GM21526 (cell line): ENCODE measurements at regions not wholly inside any gene's neighbourhood (a gene's known extent, or its start where the extent isn't known, plus 50 kb on each side); places are given as distances from the start of the nearest gene placed in this dataset.

Source experiments
- ATAC-seq: cut with Tn5 transposase; IDR thresholded peaks from one replicate; pipeline ENCODE4 v1.9.1; 2021; ENCODE audit warnings: moderate library complexity; ENCODE audit not compliant: unreplicated experiment, low FRiP score

DNA sequence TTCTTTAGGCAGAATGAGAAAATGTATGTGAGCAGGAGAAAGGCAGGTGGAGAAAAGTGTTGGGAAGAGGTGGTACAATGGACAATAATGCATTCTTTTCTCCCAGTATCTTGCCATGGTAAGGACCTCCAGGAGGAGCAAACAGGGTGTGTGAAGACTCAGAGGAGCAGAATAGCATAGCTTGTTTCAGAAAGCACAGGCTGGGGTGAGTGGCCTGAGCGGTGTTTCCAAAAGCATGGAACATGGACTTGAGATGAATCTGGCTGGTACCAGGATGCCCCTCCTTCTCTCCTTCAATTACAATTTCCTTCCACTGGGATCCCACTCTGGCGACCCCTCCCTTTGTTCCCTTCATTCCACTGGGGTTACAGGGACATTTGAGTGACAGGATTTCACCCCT lies 123.4 kb upstream of the TNR start:
- ATAC-seq, result no peak

DNA sequence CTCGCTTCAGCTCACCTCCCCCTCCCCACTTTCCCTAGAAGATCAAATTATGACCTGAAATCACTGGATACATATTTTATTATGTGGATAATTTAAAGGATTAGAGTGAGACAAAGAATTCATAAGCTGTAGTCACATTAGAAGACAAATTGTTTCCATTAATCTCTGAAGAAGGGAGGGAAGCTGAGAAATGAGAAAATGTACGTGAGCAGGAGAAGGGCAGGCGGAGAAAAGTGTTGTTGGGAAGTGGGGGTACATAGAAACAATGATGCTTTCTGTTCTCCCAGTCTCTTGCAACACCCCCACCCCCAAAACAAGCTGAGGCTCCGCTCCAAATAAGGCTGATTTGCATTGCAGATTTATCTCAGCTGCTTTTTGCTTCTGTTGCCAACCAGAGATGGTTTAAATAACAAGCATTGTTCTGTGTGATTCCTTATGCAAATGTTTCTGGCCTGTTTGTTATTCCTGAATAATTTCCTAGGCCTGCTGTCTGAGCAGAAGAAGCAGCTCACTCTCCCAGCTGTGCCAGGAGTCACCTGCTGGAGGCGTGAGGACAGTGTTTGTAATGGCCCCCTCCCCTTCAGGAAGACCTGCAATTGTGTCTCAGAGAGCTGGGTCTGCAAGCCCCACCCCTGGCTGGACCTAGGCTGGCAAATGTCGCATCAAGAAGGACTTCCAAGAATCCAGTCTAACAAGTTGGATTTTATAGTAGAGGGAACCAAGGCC lies 121.8 kb upstream of the TNR start:
- no peak for ATAC-seq

DNA sequence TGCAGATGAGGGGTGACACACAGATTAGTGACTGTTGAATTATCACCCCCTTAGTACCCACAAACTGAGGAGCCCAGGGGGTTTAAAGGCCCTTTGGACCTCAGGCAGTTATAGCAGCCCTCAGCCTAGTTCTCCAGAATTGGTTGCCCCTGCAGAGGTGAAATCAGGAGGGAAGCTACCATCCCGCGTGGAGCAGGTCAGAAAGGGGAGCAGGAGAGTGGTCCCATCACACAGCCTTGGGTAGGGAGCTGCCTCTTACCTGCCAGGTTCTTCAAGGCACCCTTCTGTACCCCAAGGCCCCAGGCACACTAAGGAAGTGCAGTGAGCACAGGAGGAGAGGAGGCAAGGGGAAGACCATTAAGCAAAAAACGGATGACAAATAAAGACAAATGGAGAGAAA lies 121.2 kb upstream of the TNR start:
- no peak for ATAC-seq

DNA sequence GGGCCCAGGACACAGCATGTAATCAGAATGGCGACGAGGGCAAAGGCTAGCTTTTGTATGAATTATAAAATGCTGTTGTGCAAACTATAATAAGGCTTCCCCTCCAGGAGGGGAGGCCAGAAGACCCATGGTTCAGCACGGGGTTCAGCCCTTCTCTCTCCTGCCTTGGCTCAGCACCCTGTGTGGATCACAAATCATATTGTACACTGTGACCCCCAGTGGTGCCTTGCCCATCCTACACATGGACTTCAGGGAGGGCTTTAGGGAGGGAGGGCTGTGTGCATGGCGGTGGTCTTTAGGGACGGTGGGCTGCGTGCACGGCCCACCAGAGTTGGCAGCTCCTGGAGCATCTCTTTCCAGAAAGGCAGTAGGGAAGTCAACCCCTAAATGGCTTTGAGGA lies 120.8 kb upstream of the TNR start:
- ATAC-seq, result no peak

DNA sequence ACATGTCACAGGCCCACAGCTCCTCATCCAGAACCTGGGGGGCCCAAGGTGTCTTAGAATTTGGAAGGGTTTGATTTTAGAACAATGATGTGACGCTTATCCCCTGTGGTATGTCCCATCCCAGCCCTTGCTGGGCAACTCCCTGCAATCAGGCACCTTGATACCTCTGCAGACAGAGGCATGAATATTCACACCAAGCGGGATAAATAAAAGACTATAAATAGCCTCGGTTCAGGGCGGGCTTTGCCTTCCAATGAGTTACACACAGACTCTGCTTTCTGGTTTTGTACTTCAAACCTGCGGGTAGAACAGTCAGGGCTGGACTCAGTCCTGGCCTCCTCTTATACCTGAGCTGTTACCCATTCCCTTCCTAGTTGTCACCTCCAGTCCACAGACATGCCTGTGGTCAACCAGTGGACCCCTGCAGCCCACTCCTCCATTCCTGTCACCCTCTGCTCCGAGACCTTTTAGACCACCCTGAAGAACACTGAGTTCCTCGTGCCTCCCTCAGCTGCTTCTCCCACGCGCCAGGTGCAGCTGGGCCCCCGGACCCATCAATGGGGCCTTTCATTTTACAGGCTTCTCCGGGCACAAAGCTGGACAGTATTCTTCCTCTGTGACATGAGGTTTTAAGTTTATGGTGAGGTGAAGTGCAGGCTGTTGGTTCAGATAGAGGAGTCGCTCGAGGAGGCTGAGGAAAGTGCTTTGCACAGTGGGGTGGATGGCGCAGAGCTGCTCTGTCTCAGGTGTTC lies 120.1 kb upstream of the TNR start:
- ATAC-seq, result no peak

DNA sequence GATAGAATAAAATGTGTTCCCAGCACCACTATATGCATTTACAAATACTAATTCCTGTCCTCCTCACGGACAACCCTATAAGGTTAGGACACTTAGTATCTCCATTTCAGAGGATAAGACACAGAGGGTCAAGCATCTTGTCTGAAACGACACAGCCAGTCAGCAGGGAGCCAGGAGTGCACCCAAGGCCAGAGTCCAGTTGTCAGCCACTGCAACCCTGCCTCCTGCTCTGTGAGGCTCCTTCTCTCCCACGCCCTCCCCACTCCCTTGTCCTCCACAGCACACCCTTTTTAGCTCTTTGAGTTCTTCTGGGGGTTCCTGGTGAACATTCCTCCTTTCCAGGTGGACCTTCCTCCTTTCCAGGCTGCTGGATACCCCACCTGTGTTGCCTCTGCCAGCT lies 119.0 kb upstream of the TNR start:
- ATAC-seq, result no peak

DNA sequence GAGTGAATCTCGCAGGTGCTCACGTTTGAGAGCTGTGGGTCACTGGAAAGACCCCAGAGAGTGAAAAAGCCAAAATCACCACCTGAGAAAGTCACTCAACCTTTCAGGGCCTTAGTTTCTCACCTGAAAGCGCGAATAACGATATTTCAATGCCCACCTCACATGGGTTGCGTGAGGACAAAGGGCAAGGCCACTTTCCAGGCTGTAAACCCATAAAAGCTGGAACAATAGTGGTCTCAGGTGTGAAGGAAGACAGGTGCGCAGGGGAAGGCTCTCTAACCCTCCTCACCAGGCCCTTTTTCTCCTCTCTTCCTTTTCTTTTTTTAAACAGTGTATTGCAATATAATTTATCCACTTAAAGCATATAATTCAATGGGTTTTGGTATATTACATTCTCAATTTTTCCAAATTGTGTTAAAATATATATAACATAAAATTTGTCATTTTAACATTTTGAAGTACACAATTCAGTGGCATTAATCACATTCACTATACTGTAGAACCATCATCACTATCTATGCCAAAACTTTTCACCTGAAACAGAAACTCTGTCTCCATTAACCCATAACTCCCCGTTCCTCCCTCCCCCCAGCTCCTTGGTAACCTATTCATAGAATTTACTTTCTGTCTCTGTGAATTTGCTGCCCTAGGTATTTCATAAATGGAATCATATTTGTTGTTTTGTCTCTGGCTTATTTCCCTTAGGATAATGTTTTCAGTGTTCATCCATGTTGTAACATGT lies 118.4 kb upstream of the TNR start:
- ATAC-seq, result no peak

DNA sequence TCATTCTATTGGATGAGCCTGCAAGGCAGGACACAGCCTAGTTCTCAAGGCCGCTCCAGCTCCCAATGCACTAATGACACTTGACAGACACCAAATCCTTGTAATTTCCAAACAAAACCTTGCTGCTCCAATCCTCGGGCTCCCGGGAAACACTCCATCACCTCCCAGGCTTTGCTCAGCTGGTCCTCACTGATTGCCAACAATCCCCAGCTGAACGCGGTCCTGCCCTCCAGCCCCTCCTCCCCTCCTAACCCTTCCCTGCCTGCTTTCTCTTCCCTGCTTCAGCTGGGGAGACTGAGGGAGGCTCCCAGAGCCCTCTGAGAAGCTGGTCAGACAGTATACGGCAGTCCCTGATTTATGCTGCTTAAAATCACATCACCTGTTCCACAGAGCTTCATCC lies 114.4 kb upstream of the TNR start:
- ATAC-seq, result no peak

DNA sequence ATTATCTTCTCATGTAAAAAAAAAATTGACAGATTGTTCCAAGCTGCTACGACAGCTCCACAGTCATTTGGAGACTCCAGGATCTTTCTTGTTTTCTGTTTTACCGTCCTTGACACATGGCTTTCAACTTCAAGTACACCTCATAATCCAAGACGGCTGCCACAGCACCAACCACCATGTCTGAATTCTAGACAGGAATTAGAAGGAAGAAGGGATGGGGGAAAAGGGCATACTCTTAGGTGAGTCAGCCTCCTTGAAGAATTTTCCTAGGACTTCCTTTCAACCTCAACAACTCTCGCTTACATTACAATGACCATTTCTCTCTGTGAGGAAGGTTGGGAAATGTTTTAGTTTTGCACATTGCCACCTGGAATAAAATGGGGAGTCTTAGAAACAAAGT lies 110.3 kb upstream of the TNR start:
- ATAC-seq, result no peak

DNA sequence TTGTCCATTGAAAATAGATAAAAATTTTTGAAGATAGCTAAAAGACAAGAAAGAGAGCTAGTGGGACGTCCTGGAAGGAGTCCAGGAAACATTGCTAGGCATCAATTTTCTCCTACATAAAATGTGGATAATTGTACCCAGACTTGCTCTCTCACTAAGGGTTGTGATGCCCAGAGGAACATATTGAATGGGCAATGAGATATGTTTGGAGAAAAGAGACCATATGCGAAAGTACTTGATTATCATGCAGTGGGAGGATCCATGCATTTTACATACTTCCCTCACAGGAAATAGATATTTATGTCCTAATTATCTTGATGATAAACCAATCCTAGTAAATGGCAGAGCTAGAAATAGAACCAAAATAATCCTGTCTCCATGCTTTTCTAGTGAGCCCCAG lies 108.4 kb upstream of the TNR start:
- ATAC-seq, result no peak

DNA sequence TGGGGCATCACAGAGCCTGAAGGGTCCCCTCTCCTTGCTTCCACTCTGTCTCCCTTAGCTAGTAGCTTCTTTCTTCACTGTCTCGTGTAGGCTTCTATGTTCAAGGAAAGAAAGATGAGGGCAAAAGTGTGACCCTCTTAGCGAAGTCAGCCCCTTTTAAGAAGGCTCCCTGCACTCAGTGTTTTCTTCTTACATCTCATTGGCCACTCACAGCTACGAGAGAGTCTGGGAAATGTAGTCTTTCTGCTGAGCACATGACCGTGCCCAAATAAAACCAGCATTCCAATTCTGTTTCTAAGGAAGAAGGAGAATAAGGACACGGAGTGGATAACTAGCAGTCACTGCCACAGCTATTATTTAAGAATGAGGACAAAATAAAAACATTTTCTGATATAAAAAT lies 104.9 kb upstream of the TNR start:
- ATAC-seq, result no peak

DNA sequence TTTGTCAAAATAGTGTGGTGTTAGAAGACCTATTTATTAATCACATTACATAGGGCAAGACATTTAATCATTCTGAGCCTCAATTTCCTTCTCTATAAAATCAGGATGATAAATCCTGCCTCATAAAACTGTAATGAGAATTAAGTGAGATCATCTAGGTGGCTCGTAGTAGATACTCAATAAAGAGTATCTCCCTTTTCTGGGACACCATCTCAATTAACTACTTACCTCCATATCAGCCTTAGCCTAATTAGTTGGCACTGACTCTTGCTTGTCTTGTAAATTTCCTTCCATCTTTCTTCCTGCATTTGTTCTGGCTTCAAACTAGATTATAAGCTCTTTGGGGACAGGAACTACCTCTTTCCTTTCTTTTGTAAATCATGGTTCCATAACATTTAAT lies 102.6 kb upstream of the TNR start:
- ATAC-seq, result no peak

DNA sequence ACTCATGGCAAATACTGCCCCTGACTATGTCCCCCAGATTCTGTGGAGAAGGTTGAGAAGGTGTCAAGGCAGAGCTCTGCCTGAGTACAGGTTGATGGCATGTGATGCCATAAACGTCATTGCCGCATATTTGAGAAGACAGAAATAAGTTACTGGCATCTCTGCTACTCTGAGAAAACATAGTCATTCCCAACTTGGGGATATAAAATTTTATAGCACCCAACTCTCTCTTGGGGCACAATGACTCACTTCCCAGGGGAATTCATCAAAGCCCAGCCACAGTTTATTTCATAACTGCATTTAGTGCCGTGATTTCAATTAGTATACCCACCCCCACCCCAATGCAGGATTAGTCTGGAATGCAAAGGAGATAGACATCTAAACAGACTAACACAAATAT lies 101.9 kb upstream of the TNR start:
- ATAC-seq, result no peak

DNA sequence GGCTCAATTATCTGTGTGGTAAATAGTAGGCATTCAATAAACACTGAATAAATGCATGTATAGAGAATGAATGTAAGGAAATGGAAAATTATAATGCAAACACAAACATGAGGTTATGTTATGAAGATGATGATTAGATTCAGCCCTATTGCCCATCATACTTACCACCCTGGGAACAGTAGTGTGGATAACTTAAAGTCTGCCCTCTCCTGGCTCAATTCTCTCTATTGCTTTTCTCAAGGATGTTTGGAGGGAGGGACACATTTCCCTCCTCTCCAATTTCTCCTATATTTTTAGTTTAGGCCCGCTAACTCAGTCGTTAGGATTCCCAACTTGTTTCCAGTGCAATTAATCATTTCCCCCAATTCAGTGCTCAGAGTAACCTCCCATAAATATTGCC lies 101.5 kb upstream of the TNR start:
- ATAC-seq, result no peak

DNA sequence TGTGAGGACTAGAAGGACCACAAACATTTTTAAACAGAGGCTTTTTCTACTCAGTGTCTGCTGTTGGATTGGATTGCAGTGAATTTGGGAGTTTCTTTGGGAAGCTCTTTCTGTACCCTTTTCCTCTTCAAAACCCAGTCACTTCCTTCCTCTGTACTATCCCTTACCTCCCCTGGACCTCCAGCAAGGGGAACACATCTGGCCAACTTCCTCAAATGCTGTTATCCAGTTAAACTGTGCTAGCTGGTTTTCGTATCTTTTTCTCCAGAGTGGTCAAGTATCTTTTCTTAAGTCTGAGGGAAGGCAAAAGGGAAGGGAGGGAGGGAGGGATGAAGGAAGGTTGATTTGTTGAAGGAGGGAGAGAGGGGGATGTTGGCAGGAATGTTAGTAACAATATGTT lies 99.2 kb upstream of the TNR start:
- ATAC-seq, result no peak

DNA sequence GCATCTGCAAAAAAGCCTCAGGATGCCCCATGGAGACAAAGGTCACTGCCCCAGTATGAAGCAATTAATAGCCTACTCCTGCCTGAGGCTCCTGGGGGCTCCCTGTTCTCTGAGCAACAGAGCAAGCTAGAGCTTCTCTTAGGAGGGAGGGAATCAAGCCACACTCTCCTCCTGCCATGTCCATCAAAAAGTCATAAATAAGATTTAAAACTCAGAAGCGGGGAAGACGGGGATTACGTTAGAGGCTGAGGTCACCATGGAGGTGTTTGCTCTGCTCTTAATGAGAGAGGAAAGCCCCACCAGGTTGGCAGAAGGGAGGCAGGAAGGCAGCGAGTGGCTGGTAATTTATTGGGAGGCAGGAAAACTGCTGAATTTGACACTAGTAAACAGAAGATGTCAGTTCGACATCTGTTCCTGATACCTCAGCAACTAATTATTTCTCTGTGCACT lies 98.4 kb upstream of the TNR start:
- no peak for ATAC-seq

DNA sequence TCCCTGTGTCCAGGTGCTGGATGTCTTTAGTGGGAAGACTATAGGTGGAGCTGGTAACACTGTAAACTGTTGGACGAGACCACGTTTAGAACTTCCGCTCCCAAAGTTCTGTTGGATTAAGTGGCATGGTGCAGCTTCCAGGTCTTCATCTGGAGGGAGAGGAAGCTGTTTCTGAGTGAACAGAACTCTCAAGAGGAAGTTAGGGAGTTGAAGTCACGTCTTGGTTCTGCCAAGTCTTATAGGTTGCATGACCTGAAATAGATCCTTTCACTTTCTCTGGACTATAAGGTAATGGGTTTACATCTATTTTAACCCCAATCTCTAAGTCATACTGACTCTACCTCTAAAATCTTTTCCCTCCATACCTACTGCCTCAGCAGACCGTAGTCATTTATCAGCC lies 97.4 kb upstream of the TNR start:
- ATAC-seq, result no peak

DNA sequence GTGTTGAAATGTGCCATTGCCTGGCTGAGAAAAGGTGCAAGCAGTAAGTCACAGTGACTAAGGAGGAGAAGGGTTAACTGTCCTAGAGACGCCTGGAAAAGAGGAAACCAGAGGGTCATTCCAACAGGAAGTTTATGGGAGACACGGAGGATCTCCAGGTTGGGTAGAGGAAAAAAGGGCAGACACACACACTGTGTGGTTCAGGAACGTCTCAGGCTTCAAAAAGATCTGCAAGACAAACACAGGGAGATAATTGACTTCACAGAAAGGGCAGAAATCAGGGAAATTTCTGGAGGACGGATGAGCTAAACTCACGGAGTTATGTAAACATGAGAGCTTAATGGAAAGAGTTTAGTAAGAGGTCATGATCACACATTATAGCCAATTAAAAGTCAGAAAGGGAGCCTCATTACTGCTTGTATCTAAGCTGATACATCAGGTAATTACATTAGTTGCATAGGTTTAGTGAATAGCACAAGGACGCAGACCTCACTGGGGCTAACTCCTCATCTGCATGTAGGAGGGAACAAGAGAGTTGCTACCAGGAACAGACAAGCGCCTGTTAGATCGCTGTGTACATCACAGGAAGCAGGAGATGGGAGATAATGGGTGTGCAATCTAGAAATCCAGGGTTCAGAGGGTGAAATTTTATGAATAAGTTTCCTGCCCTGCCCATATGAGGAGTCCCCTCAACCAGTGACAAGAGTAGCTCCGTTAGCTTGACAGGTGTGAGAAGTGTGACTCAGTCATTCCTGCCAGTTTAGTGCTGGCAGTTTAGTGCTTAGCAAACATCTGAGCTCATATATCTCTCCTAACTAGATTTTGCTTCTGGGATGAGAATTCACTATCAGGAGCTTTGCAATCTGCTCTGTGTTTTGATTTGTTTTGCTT lies 96.6 kb upstream of the TNR start:
- no peak for ATAC-seq

DNA sequence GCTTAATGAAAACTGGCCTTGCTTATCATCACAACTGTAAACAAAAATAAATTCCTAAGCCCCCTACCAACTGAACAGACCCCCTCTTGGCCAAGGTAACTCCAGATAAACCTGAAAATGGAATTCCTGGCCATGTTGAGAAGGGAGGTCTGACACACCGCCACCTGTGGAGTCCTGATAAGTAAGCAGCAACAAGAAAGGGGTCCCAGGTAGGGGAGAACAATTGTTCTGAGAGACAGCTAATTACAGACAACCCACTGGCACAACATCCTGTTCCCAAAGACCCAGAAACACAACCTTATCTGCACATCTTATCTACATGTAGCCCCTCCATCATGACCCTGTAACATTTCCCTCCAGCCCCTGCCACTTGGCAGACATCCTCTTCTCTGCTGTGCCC lies 91.2 kb upstream of the TNR start:
- ATAC-seq, result no peak

DNA sequence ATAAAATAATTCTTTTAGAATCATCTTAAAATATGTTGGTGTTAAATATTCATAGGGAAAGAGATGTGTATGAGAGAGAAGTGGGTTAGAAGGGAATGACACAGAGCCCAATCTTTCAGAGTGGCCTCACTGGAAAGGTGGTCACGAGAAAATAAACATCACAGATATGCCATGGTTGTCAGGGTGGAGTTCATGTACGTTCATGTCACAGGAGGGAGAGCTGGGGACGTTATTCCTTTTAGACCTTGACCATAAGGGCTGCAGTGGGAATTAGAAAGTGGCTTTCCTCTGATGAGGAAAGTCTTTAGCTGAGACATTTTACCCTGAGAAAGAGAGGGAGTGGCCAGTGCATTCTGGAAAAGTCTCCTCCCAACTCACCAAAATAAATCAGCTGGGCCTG lies 90.6 kb upstream of the TNR start:
- ATAC-seq, result no peak

DNA sequence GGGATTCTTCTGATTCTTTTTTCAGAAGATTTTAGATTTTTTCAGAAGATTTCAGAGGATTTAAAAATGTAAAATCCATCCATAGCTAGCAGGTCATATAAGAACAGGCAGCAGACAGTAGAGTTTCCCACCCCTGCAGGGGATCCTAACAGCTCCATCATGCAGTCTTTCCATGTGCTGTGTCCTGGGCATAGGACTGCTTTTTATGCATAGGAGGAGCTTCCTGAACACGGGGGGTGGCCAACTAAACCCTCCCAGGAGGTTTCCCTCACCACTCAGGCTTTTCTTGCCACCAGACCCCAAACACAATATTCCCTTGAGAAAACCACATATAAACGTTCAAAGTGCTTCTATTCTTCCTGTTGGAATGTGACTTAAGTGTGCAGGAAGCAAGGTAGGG lies 90.1 kb upstream of the TNR start:
- no peak for ATAC-seq
